AML-193 (cell line): ENCODE measurements at regions not wholly inside any gene's neighbourhood (a gene's known extent, or its start where the extent isn't known, plus 50 kb on each side); places are given as distances from the start of the nearest gene placed in this dataset.
"Not testable (repeated sequence)": the region's sequence is repeated elsewhere in the genome, so short reads cannot be mapped to it uniquely, and the experiment has no call there.

Experiments used
- DNase-seq, 2 experiments: peaks; one replicate each; lab custom pipeline; 2025; lab: John Stamatoyannopoulos, UW

DNA sequence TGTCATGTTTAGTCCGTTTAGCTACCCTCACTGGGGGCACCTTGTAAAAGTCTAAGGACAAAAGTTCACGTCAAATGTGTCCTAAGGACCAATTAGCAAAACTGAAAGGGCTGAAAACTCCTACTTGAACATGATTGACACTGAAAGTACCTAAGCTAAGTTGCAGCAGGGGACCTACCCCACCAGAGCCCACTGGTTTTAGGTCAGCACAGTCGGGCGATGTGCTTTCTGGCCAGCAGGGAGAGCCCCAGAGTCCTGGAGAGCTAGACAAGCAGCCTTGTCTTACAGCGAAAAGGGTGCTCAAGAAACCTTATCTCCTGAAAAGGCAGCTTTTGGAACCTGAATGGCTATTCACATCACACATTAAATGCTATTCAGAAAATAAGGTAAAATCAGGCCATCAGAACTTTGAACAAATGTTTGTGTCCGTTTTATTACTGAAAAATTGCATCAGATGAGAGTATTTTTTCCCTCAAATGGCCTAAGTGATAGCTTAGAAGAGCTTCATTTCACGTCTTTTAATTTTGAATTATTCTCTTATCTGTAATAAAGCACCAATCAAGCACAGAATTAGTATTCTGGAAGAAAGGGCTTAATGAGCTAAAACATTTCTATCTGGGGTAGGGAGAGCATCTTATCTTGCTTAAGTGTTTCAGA, 52.2 kb upstream of the MKI67 start:
- peak; percentile 22 to 45 for DNase-seq

DNA sequence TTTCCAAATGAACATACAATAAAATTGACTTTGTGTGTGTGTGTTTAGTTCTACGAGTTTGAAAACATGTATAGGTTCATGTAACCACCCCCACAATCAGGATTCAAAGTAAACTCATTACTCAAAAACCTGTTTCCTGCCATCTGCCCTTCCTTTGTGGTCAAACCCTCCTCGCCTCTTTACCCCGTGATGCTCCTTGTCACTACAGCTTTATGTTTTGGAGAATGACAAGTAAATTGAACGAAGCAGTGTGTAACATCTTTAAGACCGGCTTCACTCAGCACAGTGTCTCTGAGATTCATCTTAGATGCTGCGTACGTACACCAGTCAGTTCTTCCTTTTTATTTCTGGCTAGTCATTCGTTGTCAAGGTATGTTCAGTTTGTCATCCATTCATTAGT, 54.6 kb upstream of the MKI67 start:
- DNase-seq: peak; percentile 51 to 69

DNA sequence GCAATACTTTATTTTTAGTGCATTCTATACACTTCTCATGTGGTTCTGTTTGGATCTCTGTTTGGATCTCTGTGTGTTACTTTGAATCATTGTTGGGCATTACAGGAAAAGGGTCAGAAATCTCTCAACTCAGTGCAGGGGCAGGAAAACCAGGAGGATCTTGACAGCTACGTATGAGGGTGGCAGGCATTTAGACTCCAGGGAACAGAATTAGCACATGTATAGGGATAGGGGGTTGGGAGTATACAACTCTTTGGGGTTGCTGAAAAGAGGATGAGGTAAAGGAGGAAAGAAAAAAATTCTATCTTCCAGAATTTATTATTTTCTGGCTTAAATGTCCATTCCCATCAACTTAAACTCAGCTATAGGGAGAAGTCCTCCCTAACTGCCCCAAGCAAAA, 59.4 kb upstream of the MKI67 start:
- no peak for DNase-seq

DNA sequence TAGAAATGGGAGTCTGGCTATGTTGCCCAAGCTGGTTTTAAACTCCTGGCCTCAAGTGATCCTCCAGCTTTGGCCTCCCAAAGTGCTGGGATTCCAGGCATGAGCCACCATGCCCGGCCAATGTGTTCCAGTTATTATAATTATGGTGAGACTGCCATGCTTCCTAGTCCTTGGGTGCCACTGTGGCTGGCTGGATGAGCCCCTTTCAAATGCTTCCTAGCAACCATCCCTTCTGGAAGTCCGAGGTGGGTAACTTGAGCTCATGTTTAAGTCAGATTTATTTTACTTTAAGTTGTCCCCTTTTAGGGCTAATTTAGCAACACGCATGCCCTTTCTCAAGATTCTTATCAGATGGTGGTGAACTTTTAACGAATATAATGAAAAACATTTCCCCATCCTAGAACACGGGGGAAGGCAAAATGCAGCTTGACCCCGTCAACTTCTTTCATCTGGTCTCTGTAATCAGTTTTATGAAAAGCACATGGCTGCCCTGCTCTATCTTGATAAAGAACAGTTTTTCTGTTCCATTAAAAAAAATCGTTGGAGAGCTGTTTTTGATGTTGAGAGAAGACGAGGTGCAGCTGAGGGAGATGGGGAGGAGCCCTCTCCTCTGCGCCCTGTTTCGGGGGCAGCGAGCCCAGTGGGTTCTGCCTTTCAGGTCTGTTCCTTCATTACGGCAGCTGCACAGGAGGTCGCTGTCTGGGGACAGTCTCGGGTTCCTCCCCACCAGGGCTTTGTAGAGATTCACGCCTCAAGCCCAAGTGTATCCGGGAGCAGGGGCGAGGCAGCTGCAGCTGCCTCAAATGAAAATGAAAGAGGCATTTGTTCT, 61.0 kb upstream of the MKI67 start:
- no peak for DNase-seq

DNA sequence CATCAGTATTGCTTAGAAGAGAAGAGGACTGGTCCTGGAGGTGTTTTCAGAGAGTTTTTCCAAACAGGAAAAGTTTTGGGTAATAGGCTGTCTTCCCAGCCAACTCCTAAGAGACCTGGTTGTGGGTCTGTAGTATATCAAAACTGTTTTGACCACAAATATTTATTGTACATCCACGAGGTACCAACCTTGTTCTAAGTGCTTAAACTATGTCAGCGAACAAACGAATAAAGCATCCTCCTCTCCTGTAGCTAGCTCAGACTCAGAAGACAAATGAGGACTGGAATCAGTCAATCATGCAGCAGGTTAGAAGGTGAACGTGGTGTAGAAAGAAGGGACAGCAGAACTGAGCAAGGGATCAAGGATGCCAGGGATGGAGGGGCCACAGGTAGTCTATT, 61.6 kb upstream of the MKI67 start:
- DNase-seq: no peak

DNA sequence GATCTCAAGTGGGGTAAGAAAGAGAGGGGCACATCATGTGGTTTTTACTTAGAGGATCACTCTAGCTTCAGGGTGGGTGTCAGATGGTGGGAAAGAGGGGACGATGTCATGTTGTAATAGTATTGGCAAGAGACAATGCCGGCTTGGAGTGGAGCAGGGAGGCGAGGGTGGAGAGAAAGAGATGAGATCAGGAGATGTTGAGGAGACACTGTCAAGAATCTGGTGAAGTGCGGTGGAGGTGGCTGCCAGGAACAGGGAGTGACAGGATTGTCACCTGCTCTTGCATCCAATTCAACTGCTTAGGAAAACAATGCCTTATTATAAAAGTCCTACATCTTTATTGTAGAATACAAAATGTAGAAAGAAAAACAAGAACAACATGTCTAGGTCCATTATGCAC, 63.0 kb upstream of the MKI67 start:
- no peak for DNase-seq

DNA sequence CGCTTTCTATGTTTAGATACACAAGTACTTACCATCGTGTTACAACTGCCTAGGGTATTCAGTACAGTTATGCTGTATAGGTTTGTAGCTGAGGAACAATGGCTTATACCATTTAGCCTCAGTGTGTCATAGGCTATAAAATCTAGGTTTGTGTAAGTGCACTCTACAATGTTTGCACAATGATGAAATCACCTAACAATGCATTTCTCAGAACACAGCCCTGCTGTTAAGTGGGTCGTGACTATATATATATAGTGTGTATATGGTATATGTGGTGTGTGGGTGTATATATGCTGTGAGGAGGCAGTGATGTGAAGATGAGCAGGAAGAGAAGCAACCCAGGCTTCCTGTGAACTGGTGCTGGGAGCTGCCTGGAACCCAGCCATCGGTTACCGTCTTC, 65.6 kb upstream of the MKI67 start:
- DNase-seq: no peak

DNA sequence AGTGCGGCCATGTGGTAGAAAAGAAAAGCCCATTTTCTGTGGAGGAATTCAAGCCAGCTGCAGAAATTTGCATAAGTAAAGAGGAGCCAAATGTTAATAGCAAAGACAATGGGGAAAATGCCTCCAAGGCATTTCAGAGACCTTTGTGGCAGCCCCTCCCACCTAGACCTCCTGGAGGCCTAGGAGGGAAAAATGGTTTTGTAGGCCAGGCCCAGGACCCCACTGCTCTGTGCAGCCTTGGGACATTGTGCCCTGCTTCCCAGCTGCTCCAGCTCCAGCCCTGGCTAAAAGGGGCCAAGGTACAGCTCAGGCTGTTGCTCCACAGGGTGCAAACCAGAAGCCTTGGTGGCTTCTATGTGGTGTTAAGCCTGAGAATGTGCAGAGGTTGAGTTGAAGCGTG, 75.6 kb upstream of the MKI67 start:
- DNase-seq: not testable (repeated sequence)

DNA sequence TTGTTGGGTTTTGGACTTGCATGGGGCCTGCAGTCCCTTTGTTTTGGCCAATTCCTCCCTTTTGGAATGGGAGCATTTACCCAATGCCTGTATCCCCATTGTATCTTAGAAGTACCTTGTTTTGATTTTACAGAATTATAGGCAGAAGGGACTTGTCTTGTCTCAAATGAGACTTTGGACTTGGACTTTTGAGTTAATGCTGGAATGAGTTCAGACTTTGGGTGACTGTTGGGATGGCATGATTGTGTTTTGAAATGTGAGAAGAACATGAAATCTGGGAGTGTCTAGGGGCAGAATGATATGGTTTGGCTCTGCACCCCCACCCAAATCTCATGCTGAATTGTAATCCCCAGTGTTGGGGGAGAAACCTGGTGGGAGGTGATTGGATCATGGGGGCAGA, 76.8 kb upstream of the MKI67 start:
- no peak for DNase-seq

DNA sequence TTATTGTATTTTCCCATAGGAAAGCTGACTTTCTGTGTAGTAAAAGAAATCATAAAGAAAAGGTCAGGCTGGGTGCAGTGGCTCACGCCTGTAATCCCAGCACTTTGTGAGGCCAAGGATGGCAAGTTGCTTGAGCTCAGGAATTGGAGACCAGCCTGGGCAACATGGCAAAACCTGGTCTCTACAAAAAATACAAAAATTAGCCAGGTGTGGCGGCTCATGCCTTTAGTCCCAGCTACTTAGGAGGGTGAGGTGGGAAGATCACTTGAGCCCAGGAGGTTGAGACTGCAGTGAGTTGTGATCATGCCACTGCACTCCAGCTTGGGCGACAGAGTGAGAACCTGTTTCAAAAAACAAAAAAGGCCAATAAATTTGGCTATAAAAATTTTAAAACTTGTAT, 79.4 kb upstream of the MKI67 start:
- DNase-seq: not testable (repeated sequence)

DNA sequence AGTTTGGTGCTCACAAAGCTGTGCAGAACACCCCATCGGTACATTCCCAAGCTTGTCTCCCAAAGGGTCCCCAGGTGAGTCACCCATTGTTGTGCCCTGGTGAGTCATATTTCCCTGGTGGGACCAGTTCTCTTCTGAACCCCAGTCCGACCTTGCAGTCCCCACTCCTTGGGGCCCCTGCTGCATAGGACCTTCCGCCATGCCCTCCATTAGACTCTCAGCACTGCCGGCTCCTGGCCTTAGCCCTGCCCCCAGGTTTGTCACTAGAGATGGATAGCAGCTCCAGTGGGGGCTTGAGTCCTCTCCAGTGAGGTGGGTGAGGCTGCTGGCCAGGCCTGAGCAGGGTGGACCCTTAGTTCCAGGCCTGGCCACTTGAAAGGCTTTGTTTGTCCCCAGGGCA, 80.5 kb upstream of the MKI67 start:
- no peak for DNase-seq

DNA sequence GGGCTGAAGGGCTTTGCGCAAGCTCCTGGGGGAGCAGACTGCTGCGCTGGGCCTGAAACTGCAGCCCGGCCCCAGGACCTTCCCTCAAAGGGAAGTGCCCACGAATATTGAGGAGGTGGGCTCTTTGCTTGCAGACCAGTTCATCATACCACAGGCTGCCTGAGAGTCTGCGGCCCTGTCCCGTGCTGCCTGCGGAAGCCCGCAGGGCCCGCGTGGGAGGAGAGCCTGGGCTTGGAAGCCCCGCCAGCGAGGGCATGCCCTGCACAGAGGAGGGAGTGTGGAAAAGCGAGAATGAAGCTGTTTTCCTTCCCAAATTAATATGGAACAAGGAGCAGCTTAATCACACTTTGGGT, 83.6 kb upstream of the MKI67 start:
- DNase-seq: no peak

DNA sequence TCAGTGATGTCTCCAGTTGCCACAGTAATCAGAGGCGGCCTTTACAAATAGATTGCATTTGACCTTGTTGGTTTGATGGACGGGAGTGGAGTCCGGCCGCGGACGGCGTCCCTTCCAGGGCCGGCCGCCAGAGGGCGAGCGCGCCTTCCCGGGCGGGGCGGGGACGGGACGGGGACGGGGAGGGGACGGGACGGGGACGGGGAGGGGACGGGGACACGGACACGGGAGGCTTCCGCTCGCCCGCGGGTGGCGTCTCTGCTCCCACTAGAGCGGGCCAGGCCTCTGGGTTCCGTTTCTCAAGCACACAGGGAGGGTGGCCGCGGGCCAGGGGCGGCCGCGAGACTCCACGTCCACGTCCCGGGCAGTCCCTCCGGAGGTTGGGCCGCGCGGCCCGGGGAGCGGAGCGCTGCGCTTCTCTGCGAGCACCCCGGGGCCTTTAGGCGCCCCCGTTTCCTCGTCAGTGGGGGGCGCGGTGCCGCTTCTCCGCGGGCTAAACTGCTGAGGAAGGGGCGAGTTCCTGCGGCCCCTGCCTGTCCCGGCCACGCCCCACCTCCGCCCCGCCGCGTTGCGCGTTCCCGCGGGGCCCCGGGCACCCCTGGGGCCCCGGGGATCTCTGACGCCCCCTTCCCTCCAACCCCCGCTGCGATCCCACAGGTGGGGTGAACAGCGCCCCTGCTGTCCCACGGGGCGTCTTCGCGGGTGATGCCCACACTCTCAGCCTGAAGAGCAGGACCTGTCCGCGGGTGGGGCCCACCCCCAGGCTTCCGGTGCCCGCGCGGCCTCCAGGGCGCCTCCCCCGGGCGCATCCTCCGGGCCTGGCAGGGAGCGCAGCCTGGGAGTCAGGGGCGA, 84.2 kb upstream of the MKI67 start:
- peak; percentile 37 to 43 for DNase-seq

DNA sequence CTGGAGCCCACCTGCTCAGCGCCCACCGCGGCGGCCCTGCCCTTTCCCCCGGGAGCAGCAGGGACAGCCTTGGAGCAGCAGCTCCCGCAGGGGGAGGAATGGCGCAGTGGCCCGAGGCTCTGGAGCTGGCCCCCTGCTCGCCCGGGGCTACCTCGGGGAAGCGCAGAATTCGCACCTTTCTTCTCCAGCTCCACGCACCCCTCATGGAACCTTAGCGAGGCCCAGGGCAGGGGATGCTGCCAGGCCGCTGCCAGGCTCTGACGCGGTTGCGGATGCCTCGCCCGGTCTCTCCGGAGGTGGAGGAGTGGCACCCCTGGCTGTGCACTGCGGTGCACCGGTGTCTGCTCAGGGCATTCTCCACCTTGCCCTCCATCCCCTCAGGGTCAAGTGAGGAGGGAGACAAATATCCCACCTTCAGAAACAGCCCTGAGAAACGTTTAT, 84.9 kb upstream of the MKI67 start:
- no peak for DNase-seq

DNA sequence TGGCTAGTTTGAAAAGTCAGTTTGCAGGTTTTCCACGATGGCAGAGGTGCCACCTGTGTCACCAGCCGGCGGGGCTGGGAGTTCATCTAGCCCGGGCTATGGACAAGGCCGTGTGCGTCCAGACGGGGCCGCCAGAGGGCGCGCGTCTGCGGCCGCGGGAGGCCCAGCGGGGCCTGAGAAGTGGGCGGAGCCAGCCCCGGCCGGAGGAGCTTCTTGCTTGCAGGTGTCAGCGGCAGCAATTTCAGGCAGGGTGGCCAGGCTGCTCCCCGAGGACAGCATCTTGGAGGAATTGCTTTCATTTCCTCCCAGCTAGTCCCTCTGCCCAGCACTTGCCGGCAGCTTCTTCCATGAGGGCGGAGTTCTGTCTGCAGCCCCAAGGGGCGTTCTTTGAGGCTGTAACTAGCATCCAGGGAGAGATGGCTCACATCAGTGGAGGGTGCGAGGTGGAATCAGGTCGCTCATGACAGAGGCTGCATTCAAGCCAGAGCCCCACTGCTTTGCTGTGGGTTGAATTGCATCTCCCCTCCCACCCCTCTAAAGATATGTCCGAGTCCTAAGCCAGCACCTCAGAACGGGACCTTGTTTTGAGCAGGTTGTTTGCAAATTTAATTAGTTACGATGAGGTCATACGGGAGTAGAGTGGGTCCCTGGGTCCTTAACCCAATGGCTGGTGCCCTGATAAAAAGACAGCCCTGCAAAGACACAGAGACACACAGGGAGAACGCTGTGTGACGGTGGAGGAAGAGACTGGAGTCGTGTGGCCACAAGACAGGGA, 85.9 kb upstream of the MKI67 start:
- DNase-seq: peak; percentile 73 to 76

DNA sequence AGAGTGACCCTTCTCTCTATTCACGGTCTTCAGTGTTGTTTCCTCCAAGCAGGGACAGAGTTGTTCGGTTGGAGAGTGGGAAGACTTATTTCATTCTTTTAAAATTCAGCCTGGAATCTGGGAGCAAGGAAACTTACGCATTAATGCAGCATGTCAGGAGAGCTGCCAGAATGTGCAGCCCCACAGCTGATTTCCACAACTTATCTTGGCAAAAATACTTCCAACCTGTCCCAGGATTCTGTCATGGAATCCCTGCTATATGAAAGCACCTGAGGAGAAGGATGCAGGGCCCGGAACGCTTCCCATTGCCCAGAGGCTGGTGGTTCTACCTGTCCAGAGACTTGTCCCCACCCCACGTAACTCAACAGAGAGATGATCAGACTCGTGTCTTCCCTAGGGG, 86.9 kb upstream of the MKI67 start:
- DNase-seq: no peak

DNA sequence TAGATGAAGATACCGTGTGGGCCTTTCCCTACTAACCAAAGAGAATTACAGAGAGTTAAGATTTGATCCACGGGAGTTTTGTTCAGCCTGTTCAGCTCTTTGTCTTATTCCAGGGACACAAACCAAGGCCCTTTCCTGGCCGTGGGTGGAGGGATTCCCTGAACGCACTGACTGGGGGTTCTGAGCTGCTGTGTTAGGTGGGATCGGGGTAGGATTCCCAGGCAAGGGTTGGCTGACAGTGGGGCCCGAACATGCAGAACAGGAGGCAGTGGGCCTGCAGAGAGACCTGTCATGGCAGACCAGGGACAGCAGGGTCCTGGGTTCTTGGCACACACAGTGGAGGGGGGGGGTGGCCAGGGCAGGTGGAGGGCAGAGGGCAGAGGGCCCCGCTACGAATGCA, 89.5 kb upstream of the MKI67 start:
- no peak for DNase-seq

DNA sequence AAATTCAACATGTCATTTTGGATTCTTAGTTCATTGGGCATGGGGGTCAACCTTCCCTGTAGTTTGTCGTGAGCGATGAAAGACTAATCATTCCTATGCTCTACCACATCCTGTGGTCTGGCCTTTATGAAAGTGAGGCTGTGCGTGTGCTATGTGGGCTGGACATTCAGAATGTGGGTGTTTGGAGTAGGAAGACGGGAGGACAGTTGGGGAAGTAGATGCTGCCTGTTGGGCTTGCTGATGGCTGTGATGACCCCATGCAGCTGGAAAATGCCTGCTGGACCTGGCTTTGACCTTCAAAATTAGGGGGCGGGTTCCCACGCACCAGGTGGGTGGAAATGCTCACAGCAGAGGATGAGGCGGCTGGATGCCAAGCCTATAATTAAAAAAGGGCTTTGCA, 90.9 kb upstream of the MKI67 start:
- no peak for DNase-seq

DNA sequence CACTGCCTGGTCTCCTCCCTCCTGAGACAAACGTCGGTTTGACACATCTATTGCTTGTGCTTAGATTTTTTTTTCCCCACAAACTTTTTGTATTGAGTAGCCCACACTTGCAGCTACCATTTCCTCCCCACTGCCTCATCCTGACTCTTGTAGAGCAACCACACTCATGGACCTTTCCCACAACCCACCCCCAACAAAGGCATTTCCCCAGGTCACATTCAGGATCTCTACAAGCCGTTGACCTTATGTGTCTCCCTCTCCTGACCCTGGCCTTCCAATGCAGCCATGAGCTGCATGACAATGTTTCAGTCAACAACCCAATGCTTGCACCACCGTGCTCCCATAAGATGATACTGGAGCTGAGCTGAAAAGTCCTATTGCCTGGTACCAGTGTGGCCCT, 91.9 kb upstream of the MKI67 start:
- DNase-seq: no peak

DNA sequence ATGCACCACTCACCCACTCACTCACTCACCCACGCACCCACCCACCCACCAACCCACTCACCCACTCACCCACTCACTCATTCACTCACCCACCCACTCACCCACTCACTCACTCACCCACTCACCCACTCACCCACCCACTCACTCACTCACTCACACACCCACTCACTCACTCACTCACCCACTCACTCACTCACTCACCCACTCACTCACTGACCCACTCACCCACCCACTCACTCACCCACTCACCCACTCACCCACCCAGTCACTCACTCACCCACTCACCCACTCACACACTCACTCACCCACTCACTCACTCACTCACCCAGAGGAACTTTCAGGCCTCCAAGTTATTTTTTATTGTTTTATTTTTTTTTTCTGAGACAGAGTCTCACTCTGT, 93.1 kb upstream of the MKI67 start:
- DNase-seq: no peak

DNA sequence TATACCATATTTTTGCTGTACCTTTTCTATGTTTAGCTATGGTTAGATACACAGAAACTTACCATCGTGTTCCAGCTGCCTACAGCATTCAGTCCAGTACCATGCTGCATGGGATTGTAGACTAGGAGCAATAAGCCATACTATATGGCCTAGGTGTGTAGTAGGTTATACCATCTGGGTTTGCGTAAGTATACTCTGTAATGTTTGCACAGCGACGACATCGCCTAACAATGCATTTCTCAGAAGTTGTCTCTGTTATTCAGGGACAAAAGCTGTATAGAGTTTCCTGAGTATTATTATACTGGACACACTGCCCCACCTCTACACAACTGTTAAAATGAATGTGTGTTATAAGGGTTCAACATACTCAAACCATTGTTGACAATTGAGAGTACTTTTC, 93.8 kb upstream of the MKI67 start:
- DNase-seq: no peak

DNA sequence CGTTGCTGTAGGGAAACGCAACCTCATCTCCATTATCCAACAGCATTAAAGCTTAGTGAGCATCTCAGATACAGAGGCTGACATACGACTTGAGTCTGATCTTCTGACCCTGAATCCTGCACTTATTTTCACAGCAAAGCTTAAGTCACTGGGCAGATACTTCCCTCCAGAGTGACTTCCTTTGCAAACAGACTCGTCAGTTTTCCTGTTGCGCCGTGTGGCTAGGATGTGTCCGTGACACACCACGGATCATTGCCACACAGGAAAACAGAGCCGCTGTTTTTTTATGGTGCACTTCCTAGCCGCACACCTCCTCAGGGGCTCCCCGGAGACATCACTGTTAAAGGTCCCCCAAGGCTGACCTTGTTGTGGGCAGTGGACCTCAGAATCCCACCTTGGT, 94.9 kb upstream of the MKI67 start:
- peak; percentile 42 for DNase-seq
